ENCODE measurements at regions not wholly inside any gene's neighbourhood (a gene's known extent, or its start where the extent isn't known, plus 50 kb on each side); places are given as distances from the start of the nearest gene placed in this dataset.

DNA sequence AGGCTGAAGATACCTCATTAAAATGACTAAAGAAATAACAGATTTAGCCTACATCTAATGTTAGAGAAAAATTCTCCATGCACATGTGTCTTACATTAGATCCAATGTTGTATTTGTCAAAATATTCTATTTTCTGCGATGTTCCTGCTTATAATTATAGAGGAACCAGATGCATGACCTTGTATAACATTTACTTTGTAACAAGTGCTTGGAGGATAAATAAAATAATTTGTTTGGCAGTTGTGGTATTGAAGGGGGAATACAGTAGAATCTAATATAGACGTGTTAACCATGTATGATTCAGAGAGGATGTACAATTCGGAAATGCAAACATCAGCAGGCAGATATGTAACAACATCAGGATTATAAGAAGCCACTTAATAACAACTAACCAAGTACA, 922.2 kb downstream of the TUSC7 start:
- DNase-seq: no peak

DNA sequence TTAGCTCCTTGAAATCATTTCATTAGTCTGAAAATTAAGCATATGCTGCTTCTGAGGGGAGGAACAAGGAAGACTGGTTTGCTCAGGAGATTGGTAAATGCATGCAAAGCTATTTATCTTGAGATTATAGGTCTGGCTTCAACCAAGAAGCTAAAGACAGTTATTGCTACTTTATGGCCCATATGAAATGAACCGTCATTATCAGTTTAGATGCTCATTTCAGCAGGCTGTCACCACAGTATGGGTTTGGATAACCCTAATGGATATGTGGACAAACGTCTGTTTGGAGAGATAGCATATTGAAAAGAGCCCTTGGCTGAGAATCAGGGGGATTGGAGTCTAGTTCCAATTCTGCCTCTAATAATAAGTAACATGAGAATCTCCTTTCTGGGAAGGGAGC, 922.6 kb downstream of the TUSC7 start:
- no peak for DNase-seq

DNA sequence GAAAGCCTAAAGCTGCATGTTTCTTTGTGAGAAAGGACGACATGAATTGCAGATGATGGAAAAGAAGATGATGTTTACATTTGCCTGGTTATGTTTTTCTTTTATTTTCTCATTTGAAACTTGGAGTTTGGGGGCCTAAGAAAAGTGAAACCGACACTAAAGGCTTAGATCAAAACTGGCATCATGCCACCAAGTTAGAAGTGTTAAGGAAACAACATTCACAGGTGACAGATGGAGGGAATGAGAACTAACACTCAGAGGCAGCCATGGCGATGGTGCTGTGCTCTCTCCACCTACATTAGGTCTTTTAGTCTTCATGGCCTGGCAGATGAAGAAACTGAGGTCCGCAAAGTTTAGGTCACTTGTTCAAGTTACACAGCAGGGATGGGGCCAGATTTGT, 923.6 kb downstream of the TUSC7 start:
- no peak for DNase-seq

DNA sequence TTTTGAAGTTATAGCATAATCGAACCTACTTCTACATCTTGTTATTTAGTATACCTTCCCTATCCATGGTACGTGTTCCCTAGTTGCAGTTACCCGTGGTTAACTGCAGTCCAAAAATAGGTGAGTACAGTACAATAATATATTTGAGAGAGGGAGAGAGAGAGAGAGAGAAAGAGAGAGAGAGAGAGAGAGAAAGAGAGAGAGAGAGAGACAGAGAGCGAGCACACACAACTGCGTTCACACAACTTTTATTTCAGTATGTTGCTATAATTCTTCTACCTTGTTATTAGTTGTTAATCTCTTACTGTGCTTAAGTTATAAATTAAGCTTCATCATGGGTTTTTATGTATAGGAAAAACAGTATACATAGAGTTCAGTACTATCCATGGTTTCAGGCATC, 928.1 kb downstream of the TUSC7 start:
- DNase-seq: no peak

DNA sequence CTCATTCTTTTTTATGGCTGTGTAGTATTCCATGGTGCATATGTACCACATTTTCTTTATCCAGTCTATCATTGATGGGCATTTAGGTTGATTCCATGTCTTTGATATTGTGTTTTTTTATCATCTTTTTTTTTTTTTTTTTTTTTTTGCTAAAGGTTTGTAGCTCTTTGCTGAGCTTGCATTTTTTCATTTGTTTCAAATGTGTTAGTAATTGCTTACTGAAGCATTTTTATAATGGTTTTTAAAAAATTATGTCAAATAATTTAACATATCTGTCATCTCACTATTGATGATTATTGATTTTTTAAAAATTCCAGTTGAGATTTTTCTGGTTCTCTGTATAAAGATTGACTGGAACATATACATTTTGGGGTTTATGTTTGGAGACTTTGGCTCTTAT, 934.6 kb downstream of the TUSC7 start:
- no peak for DNase-seq

DNA sequence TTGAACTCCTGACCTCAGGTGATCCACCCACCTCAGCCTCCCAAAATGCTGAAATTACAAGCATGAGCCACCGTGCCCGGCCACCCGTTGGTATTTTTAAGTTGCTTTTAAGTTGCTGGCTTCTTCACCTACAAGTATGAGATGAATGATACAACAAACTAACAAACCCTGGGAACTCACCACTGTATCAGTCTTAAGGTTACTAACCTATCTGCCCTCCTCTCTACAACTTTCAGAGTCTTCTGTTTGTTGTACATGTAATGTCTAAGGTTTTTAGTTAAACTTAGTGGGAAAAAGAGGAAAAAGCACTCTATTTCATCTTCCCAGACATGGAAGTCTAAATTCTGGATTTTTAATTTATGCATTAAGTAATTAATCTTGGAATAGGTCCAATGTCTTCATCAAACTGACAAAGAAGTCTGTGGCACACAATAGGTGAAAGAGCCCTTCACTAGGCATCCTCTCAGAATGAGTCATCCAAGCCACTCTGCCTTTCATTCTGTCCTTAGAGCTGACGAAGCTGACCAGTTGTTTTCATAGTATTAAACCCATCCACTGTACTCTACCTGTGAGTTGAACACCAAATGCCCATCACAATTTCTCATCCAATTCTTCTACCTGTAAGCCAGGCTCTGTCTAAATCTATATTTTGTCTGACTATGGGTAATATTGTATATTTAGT, 936.1 kb downstream of the TUSC7 start:
- DNase-seq: no peak

DNA sequence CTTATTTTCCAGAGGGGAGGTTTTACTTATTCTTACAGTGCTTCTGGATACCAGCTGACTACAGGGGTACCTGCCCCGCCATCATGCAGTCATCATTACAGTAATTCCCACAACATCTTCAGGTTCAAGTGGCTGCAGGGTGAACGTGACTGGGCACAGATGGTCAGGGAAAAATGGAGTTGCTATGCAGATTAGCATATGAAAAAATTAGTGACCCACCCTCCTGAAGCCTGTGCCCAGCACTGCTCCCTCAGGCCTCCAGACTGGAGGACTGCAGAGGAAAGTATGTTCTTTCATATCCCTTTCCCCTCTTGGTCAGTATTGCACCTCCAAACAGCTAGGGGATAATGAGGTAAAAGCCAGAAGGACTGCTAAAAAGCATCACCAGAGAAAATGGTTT, 937.9 kb downstream of the TUSC7 start:
- no peak for DNase-seq

DNA sequence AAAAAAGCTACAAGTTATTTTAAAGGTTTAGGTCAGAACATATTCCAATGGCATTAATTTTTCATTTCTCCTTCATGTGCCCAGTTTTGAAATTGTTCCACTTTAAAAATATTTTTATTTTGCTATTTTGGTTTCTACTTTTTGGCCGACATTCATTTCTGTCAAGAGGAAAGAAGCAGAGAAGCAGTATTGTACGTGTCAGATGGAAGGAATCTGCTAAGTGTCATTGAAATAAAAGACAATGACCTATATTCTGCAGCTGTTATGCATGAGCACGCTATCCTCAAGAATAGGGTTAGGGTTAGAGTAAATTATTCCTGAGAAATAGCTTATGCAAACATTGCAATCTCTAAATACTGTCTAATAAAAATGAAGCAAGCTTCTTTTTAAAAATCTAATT, 941.7 kb downstream of the TUSC7 start:
- DNase-seq: no peak

DNA sequence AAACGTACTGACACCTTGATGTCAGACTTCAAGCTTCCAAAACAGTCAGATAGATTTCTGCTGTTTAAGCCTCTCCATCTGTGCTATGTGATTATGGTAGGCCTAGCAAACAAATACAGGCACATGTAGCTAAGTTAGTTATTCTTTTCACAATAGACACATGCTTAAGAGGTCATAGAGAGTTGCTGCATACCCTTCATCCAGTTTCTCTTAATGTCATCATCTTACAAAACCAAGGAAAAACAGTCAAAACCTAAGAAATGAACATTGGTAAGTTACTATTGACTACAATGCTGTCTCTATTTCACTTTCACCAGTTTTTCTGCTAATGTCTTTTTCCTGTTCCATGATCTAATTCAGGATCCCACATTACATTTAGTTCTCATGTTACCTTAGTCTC, 946.8 kb downstream of the TUSC7 start:
- DNase-seq: no peak

DNA sequence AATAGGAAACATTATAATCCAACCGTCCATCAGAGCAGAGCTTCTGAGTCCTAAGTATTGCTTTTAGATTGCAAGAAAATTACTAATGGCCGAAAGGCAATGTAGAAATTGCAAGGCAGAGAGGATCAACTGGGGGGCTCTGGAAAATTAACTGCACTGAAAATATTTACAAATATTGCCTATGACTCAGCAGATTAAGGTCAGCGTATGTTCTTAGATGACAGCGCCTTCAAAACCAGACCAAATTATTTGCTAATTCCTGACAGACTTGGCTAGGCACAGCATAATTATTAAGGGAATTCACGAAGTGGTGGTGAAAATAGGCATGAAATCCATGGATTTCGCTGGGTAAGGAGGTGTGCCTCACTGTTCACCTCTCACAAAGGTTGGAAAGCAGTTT, 947.7 kb downstream of the TUSC7 start:
- no peak for DNase-seq

DNA sequence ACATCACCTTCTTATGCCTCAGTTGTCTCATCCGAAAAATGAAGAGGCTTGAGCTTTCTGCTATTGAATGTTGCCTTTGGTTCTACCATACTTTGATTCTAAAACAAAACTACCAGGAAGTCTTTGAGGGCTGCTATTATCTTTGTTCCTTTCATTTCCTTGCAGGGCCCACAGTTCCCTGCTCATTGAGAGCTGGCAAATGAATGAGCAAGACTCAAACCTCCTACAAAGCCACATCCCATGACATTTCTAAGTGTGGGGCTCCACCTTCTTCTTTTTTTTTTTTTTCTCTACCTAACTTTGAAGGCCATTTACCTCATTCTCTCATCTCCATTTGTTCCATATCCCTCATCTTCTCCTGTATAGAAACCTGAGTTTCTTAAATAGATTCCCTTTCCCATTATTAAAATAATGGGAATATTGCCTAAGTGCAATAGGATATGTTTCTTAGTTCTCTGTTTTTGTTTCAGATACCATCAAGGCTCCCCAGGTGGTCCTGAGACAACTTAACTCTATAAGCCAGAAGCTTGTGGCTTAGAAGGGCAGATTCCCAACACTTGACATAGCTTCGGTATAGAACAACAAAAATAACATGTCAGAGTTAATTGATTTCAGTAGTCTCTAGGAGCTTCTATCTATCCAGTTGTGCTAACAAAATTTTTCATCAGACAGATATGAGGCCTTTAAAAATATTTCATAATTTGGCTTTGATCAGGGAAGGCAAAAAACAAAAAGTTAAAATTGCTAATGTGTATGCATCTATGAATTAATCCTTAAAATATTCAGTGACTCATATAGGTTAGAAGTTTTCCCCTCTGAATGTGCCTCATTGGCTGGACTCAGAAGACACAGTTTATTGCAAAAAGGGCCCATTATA, 951.6 kb downstream of the TUSC7 start:
- DNase-seq: no peak

DNA sequence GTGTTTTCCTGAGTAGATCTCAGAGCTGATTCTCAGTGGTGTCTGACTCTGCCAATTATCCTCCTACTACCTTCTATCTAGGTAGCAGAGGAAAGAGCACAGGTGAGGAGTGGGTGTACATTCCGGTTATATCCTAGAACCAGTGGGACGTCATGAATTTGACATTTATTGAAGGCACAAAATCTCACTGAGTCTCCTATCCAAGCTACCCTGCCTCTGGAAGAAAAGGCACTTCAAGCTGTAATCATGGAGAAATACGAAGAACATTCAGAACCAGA, 952.2 kb downstream of the TUSC7 start:
- no peak for DNase-seq

DNA sequence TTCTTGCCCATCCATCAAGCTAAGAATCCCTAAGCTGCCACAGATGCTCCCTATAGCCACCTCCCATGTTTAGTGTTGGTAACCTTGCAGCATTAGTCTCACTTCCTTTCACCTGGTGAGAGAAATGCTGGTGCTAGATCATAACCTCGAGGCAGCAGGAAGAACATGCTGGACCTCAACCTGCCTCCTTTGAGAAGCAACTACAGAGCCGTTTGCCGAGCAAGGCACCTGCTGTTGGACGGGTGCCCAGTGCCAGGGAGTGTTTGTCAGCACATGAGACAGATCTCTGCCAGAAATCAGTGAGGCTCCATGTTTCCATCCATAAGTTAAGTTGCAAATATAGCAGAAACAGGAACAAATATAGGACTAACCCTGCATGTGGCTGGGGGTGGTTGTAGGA, 955.7 kb downstream of the TUSC7 start:
- DNase-seq: no peak

DNA sequence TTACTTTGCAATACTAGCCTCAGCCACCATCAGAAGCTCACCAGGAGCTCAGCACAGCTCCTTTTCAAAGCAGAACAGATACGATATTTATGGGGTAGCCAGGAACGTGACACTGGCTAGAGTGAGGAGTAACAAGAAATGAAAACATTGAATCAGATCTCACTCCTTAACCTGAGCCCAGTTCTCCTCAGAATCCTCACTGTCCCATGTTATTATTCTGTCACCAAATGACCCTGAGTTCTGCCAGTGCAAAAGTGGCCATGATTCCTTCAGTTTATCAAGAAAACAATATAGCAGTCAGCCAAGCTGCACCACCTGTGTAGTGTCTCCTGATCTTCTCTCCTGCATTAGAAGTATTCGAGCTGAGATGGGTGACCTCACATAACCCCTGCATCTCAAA, 956.7 kb downstream of the TUSC7 start:
- no peak for DNase-seq

DNA sequence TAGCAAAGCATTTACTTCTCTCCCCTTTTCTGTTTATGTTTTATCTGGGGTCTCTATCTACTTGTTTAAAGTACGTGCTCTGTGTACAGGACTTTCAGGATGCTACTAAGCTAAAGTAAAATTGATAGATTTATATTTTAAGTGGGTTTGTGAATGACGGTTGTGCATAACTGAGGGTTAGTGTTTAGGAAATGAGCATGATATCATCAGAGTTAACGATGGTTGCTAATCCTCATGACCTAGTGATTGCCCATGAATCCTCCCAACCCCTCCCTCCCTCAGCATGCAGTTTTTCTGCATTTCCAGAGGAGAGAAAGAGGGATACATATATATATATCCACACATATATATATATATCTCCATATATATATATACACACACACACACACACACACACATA, 957.2 kb downstream of the TUSC7 start:
- DNase-seq: no peak

DNA sequence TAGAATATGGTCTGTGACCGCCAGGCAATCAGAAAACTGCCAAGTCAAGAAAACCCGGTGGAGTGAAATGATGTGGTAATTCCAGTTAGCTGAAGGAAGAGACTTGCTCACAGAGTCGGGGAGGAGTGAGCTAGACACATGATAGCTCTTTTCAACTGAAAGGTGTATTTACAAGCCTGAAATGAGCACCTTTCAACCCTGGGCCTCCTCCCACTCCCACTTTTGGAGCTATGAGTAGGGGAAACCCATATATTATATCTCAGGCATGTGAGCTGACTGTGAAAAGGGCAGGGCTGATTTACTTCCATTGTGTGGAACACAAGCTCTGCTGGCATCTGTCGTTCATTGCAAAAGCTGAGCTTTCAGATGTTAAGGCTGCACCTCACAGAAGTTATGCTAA, 960.2 kb downstream of the TUSC7 start:
- DNase-seq: no peak

DNA sequence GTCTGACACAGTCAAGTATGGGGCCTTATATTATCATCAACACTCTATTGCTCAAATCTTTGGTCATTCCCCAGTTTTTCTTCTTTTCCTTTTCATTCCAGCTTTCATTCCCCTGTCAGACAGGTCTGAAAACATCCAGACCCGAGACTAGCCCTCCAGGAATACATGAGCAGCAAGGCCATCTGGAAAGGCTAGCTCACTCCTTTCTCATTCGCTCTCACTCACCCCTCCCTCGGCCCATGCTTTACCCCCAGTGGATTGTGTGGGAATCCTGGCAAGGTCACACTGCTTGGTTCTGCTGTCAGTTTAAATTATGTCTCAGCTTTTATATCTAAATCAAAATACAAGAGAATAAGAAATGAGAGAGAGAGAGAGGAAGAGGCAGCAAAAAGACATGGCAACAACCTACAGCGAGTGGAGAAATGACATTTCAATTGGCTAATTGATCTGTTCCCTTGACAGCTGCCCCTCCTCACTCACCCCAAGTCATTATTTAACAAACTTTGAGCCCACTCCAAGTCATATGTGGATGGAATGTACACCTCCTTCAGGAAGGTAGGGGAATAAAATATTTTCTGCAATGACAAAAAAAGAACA, 962.2 kb downstream of the TUSC7 start:
- DNase-seq: no peak

DNA sequence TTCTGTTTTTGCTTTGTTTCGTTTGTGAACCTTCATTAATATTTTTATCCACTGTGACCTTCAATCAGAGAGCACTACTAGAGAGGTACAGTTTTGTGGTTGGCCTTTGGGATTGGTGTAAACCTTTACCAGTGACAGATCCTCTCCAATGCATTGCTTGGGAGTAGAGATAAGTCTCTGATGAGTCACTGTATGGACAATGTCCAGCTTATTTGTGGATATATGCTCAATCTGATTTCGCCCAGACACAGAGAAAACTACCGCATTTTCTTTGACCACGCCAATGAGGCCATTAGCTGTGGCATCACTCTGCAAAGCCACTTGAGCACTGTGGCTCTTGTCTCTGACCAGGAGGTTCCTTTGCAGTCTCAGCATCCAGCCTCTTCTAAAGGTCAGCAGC, 964.7 kb downstream of the TUSC7 start:
- no peak for DNase-seq

DNA sequence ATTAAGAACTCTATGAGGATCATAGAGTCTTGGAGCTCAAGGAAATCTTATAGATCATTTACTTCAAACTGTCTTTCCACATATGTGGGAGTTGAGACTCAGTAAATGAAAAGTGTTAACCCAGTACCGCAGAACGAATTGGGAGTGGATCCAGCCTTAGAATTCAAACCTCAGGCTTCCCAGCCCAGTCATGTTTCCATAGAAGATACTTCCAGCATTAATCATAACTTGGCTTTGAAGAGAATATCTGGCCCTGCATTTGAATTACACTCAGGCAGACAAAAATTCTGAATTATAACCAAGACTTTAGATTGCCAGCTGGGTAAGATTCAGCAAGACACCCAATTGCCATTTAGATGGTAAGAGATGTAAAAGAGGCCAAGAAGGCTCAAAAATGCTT, 972.0 kb downstream of the TUSC7 start:
- DNase-seq: no peak

DNA sequence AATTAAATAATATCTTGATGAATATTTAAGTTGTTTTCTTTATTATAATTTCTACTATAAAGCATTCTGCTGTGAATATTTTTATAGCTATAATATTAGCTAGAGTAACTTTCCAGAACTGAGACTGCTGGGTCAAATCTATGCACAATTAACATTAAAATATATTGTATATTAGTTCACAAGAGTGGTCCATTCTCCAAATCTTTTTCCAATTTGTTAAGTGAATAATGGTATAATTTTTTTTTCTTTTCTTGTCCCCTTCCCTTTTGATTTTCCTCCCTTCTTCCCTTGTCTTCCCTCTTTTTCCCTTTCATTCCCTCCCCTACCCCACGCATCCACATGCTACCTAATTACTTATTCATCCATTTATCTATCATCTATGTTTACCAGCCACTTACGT, 977.5 kb downstream of the TUSC7 start:
- DNase-seq: no peak

DNA sequence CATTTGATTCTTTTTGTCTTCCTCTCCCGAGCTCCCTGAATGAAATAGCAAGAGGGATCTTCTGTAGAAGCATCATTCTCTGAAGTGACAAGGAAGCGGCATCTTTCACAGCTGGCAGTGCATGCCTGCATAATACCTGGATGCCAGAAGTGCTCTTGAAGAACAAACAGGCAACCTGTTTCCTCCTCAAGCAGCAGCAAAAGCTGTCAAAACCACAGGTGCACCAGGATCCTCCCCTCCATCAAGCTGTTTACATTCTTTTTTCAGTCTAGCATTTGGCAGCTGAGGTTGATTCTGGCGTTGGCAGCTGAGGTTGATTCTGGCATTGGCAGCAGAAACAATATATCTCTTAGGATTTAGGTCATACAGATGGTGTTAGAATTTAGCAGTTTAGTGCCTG, 979.0 kb downstream of the TUSC7 start:
- no peak for DNase-seq

DNA sequence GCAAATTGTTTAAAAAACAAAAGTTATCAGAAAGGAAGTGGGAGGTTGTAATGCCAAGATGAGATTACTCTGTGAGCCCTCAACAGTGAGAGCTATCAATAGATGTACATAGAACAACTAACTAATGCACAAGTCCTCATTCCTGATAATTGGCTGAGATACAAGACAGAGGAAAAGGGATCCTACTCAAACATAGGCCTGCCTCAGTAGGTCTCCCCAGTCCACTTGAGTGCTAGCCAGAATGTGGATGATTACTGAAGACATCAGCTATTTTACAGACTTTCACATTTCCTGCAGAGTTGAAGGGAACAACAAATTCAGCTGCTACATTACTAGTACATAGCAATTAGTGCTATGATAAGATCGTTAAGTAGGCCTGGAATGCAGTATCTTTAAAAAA, 981.9 kb downstream of the TUSC7 start:
- DNase-seq: no peak

DNA sequence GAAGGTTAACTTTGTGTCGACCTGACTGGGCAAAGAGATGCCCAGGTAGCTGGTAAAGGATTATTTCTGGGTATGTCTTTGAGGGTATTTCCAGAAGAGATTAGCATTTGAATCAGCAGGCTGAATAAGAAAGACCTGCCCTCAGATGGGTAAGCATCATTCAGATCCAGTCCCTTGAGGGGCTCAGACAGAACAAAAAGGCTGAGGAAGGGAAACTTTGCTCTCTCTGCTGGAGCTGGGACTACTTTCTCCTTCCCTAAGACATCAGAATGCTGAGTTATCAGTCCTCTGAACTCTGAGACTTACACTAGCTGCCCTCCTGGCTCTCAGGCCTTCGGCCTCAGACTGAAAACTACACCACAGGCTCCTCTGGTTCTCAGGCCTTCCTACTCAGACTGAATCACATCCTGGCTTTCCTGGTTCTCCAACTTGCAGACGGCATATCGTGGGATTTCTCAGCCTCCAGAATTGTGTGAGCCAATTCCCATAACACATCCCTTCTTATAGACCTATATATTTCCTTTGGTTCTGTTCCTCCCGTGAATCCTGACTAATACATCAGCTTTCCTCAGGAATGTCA, 982.9 kb downstream of the TUSC7 start:
- DNase-seq: no peak

DNA sequence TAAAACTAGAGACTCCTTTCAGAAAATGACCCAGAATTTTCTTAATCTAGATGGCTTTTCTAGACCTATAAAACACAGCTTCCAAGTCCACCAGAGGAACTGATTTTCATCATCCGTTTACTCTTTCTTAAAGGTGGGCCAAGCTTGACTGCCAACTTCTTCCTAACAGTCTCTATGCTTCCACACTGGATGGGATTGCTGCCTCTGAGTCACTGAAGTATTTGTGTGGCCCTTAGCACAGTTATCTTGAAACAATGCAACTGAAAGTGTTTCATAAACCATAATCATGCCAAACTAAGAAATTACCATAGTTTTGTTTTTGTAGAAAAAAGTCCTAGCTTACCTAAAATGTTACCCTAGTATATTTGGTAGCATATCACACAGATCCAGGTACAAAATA, 985.7 kb downstream of the TUSC7 start:
- DNase-seq: no peak

Data from SW 1271 (cell line).